ENCODE measurements at regions not wholly inside any gene's neighbourhood (a gene's known extent, or its start where the extent isn't known, plus 50 kb on each side); places are given as distances from the start of the nearest gene placed in this dataset.

- TF ChIP-seq RARB (CRISPR knock-in tag; IDR thresholded peaks at IDR 0.05), result no peak
- no peak for TF ChIP-seq CSDC2 (CRISPR knock-in tag; IDR thresholded peaks at IDR 0.05)
Measured at GRCh38 chr5:9853309-9853708, 223.2 kb upstream of the TAS2R1 start (continued).

GRCh38 chr5:9852671-9853070, 222.5 kb upstream of the TAS2R1 start:
- no peak for TF ChIP-seq CSRNP3 (CRISPR knock-in tag; IDR thresholded peaks at IDR 0.05)
- ATAC-seq, result no peak

- TF ChIP-seq TCF4 (CRISPR knock-in tag; IDR thresholded peaks at IDR 0.05; ENCODE audit: borderline replicate concordance) (peak; percentile 36; the same call in 1 of the 2 replicates), ESRRG (CRISPR knock-in tag; IDR thresholded peaks at IDR 0.05) (no peak)
- peak; percentile 88 for ATAC-seq
Measured at GRCh38 chr5:9851458-9851857, 221.3 kb upstream of the TAS2R1 start.

- TF ChIP-seq CSRNP3 (CRISPR knock-in tag; IDR thresholded peaks at IDR 0.05) (no peak), POU6F1 (CRISPR knock-in tag; IDR thresholded peaks at IDR 0.05; ENCODE audit: borderline replicate concordance, low read depth) (no peak), BACH2 (CRISPR knock-in tag; IDR thresholded peaks at IDR 0.05; ENCODE audit: borderline replicate concordance) (no peak), TOX (CRISPR knock-in tag; IDR thresholded peaks at IDR 0.05; ENCODE audit: borderline replicate concordance) (no peak), SNAI2 (CRISPR knock-in tag; IDR thresholded peaks at IDR 0.05) (no peak), PATZ1 (CRISPR knock-in tag; IDR thresholded peaks at IDR 0.05; ENCODE audit: borderline replicate concordance) (no peak)
- ATAC-seq, result no peak
Measured at GRCh38 chr5:9850456-9850855, 220.3 kb upstream of the TAS2R1 start.

- ATAC-seq, result no peak
- TF ChIP-seq BACH2 (CRISPR knock-in tag; IDR thresholded peaks at IDR 0.05; ENCODE audit: borderline replicate concordance) (no peak), CSRNP3 (CRISPR knock-in tag; IDR thresholded peaks at IDR 0.05) (no peak), CSDC2 (CRISPR knock-in tag; IDR thresholded peaks at IDR 0.05) (no peak), ZNF70 (CRISPR knock-in tag; IDR thresholded peaks at IDR 0.05) (no peak), OSR1 (CRISPR knock-in tag; IDR thresholded peaks at IDR 0.05) (no peak), SNAI2 (CRISPR knock-in tag; IDR thresholded peaks at IDR 0.05) (no peak), ESRRG (CRISPR knock-in tag; IDR thresholded peaks at IDR 0.05) (no peak), PPARA (CRISPR knock-in tag; IDR thresholded peaks at IDR 0.05; ENCODE audit: borderline replicate concordance) (no peak), TSHZ2 (CRISPR knock-in tag; IDR thresholded peaks at IDR 0.05) (no peak), POU6F1 (CRISPR knock-in tag; IDR thresholded peaks at IDR 0.05; ENCODE audit: borderline replicate concordance, low read depth) (no peak), ZNF565 (CRISPR knock-in tag; conservative IDR thresholded peaks at IDR 0.05; ENCODE audit: low read depth) (no peak)
Measured at GRCh38 chr5:9847631-9848030, 217.5 kb upstream of the TAS2R1 start.

All from SK-N-SH treated with all-trans-retinoic acid at 6 μM for 48 hours (cell line).